C4-2B (cell line): ENCODE measurements at regions not wholly inside any gene's neighbourhood (a gene's known extent, or its start where the extent isn't known, plus 50 kb on each side); places are given as distances from the start of the nearest gene placed in this dataset.

Experiments used
- H3K27ac ChIP-seq: fragments of 450-650 bp; 2 replicates; pipeline ENCODE4 v1.5.1; 2017
- ZFX ChIP-seq: fragments of 450-650 bp; IDR thresholded peaks from 2 replicates; pipeline ENCODE4 v1.6.1; 2017
- TF ChIP-seq, protein P1 (sequence below): fragments of 450-650 bp; conservative IDR thresholded peaks from 2 replicates; pipeline ENCODE4 v1.5.1; 2017; ENCODE audit warnings: mild to moderate bottlenecking

DNA sequence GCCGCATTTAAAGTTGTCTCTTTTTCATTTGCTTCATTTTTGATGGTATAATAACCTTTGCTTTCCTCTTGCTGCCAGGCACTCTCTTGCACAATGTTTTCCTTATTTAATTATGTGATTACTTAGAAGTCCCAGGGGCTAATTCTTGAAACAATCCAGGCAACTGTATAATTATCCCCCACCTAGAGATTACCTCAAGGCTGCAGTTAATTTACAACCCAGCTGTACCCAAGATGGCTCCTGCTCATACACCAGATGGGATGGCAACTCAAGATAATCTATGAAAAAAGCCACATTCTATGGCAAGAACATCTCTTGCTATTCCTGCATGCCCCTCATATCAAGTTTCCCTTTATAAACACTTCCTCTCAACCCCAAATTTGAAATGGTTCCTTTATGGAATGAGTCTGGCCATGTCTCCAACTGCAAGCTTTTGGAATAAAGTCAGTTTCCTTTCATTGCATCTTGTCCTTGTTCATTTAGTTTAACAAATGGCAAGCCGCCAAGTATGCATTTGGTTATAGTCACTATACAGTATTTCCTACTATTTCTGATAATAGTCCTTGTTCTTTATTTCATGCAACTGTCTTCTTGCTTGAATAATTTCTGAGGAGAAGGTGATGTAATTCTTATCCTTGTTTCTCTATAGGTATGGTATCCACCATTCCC lies 1042.6 kb downstream of the PLA2G4A start:
- H3K27ac ChIP-seq: no peak overlapping the region
- TF ChIP-seq, protein P1, sequence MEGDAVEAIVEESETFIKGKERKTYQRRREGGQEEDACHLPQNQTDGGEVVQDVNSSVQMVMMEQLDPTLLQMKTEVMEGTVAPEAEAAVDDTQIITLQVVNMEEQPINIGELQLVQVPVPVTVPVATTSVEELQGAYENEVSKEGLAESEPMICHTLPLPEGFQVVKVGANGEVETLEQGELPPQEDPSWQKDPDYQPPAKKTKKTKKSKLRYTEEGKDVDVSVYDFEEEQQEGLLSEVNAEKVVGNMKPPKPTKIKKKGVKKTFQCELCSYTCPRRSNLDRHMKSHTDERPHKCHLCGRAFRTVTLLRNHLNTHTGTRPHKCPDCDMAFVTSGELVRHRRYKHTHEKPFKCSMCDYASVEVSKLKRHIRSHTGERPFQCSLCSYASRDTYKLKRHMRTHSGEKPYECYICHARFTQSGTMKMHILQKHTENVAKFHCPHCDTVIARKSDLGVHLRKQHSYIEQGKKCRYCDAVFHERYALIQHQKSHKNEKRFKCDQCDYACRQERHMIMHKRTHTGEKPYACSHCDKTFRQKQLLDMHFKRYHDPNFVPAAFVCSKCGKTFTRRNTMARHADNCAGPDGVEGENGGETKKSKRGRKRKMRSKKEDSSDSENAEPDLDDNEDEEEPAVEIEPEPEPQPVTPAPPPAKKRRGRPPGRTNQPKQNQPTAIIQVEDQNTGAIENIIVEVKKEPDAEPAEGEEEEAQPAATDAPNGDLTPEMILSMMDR: no peak
- TF ChIP-seq ZFX: no peak

- H3K27ac ChIP-seq: no peak overlapping the region
- TF ChIP-seq, protein P1: no peak
- TF ChIP-seq ZFX: no peak
Observed at GRCh38 chr1:187872550-187872949, 1043.8 kb downstream of the PLA2G4A start.

GRCh38 chr1:187873126-187873525 lies 1044.4 kb downstream of the PLA2G4A start:
- no peak overlapping the region for H3K27ac ChIP-seq
- TF ChIP-seq, protein P1: no peak
- TF ChIP-seq ZFX: no peak

- TF ChIP-seq ZFX: no peak
- TF ChIP-seq, protein P1: no peak
- H3K27ac ChIP-seq: no peak overlapping the region
Observed at GRCh38 chr1:187876775-187877174, 1048.0 kb downstream of the PLA2G4A start.

GRCh38 chr1:187877220-187877619 lies 1048.5 kb downstream of the PLA2G4A start:
- TF ChIP-seq, protein P1: no peak
- TF ChIP-seq ZFX: no peak
- H3K27ac ChIP-seq: no peak overlapping the region

DNA sequence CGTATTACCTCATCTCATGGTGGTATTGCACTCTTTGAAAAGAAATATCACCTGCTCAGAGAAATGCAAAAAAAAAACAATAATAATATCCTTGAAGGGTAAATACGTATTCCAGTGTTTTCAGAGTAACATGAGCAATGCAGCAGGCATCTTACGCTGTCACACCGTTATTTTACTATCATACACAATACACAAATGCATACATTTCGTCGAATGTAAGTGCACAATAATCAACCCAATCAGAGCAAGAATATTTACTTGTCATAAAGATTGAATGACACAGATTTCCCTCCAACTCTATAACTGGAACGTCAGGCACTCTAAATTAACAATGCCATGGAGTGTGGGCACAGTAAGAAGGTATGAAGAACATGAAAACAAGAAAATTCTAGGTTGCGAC lies 1050.1 kb downstream of the PLA2G4A start:
- TF ChIP-seq, protein P1: no peak
- TF ChIP-seq ZFX: no peak

GRCh38 chr1:187883356-187883755 lies 1054.6 kb downstream of the PLA2G4A start:
- no peak overlapping the region for H3K27ac ChIP-seq
- TF ChIP-seq, protein P1: no peak
- no peak for TF ChIP-seq ZFX

More for the DNA sequence above, 1050.1 kb downstream of the PLA2G4A start:
- H3K27ac ChIP-seq: no peak overlapping the region
